Trophoblast cell (in vitro differentiated cells and primary cell): ENCODE measurements at regions not wholly inside any gene's neighbourhood (a gene's known extent, or its start where the extent isn't known, plus 50 kb on each side); places are given as distances from the start of the nearest gene placed in this dataset.

Experiments used
- DNase-seq, 2 donors: peaks; one replicate each; pipeline ENCODE4 v3.0.0-alpha.2; 2016
- H2AFZ ChIP-seq: 2 replicates; pipeline ENCODE4 v1.6.1; 2013; ENCODE audit warnings: low read length, moderate library complexity, mild to moderate bottlenecking; ENCODE audit not compliant: insufficient read depth, poor library complexity
- H2AK5ac ChIP-seq: 2 replicates; pipeline ENCODE4 v1.6.1; 2013; ENCODE audit warnings: mild to moderate bottlenecking, low read length
- H2BK120ac ChIP-seq: 2 replicates; pipeline ENCODE4 v1.6.1; 2013; ENCODE audit warnings: low read length, mild to moderate bottlenecking, moderate library complexity; ENCODE audit not compliant: insufficient read depth, poor library complexity
- H2BK12ac ChIP-seq: 2 replicates; pipeline ENCODE4 v1.6.1; 2013; ENCODE audit warnings: mild to moderate bottlenecking, low read length, moderate library complexity
- H2BK5ac ChIP-seq: 2 replicates; pipeline ENCODE4 v1.6.1; 2013; ENCODE audit warnings: low read length, low read depth, moderate library complexity, mild to moderate bottlenecking; ENCODE audit not compliant: poor library complexity
- H3K14ac ChIP-seq: 2 replicates; pipeline ENCODE4 v1.6.1; 2013; ENCODE audit warnings: mild to moderate bottlenecking, low read length
- H3K18ac ChIP-seq: 2 replicates; pipeline ENCODE4 v1.6.1; 2013; ENCODE audit warnings: mild to moderate bottlenecking, low read length
- H3K23ac ChIP-seq: 2 replicates; pipeline ENCODE4 v1.6.1; 2013; ENCODE audit warnings: low read length
- H3K27ac ChIP-seq: 2 replicates; pipeline ENCODE4 v1.5.1; 2013; ENCODE audit warnings: low read depth, mild to moderate bottlenecking, inconsistent platforms, low read length, moderate library complexity
- H3K27me3 ChIP-seq: 2 replicates; pipeline ENCODE4 v1.6.1; 2013; ENCODE audit warnings: inconsistent platforms, mild to moderate bottlenecking, low read length, moderate library complexity; ENCODE audit not compliant: insufficient read depth
- H3K36me3 ChIP-seq, 2 experiments: 1 replicate in 1 of 2; 2 replicates in 1 of 2; pipeline ENCODE4 v1.6.1; 2013; ENCODE audit warnings: low read length in 2 of 2, mild to moderate bottlenecking in 2 of 2, moderate library complexity in 1 of 2; ENCODE audit not compliant: insufficient read depth in 2 of 2, control insufficient read depth in 1 of 2
- H3K4ac ChIP-seq: 2 replicates; pipeline ENCODE4 v1.6.1; 2013; ENCODE audit warnings: low read depth, mild to moderate bottlenecking, low read length, moderate library complexity
- H3K4me1 ChIP-seq, 2 experiments: 1 replicate in 1 of 2; 2 replicates in 1 of 2; pipeline ENCODE4 v1.6.1; 2013; ENCODE audit warnings: low read length in 2 of 2, mild to moderate bottlenecking in 2 of 2, moderate library complexity in 1 of 2; ENCODE audit not compliant: insufficient read depth in 2 of 2, control insufficient read depth in 1 of 2
- H3K4me2 ChIP-seq: 2 replicates; pipeline ENCODE4 v1.6.1; 2013; ENCODE audit warnings: inconsistent platforms, mild to moderate bottlenecking, low read length, moderate library complexity
- H3K4me3 ChIP-seq: 2 replicates; pipeline ENCODE4 v1.5.1; 2013; ENCODE audit warnings: mild to moderate bottlenecking, low read depth, low read length, inconsistent platforms
- H3K79me1 ChIP-seq: one replicate; pipeline ENCODE4 v1.6.1; 2013; ENCODE audit warnings: low read length
- H3K79me2 ChIP-seq: 2 replicates; pipeline ENCODE4 v1.6.1; 2013; ENCODE audit warnings: low read length, mild to moderate bottlenecking; ENCODE audit not compliant: control insufficient read depth, insufficient read depth, poor library complexity
- H3K9ac ChIP-seq: 2 replicates; pipeline ENCODE4 v1.6.1; 2013; ENCODE audit warnings: mild to moderate bottlenecking, low read length
- H3K9me3 ChIP-seq: 2 replicates; pipeline ENCODE4 v1.6.1; 2013; ENCODE audit warnings: low read depth, mild to moderate bottlenecking, control low read depth, inconsistent platforms, low read length; ENCODE audit not compliant: insufficient read depth
- H4K12ac ChIP-seq: 2 replicates; pipeline ENCODE4 v1.6.1; 2013; ENCODE audit warnings: low read depth, mild to moderate bottlenecking, low read length, moderate library complexity
- H4K8ac ChIP-seq: 2 replicates; pipeline ENCODE4 v1.6.1; 2013; ENCODE audit warnings: low read depth, mild to moderate bottlenecking, low read length, moderate library complexity
- H4K91ac ChIP-seq: one replicate; pipeline ENCODE4 v1.6.1; 2013; ENCODE audit warnings: low read depth, mild to moderate bottlenecking, low read length, moderate library complexity
- WGBS: extraction: QIAGEN DNeasy Blood & Tissue Kit; methylation state at CpG from one replicate; pipeline ENCODE4 v1.1.7; 2013; ENCODE audit warnings: missing lambda C conversion rate; ENCODE audit not compliant: insufficient read length, insufficient coverage; ENCODE audit errors: extremely low coverage; 5-methylcytosine and 5-hydroxymethylcytosine counted together

- Histone ChIP-seq H3K18ac (no peak overlapping the region), H2BK12ac (no peak overlapping the region), H4K8ac (no peak overlapping the region), H3K36me3 (no peaks in the 10 kb centered on the region), H3K27me3 (no peaks in the 10 kb centered on the region), H4K91ac (no peak overlapping the region), H3K9ac (no peak overlapping the region), H2AK5ac (no peak overlapping the region), H4K12ac (no peak overlapping the region), H3K79me1 (peaks cover 3% of the 10 kb centered on the region), H3K9me3 (no peaks in the 10 kb centered on the region), H2BK120ac (no peak overlapping the region), H3K14ac (no peak overlapping the region), H2AFZ (no peak overlapping the region), H3K23ac (no peak overlapping the region), H3K79me2 (no peaks in the 10 kb centered on the region), H3K4me1 (peaks cover 0 to 3% of the 10 kb centered on the region in 2 experiments), H2BK5ac (no peak overlapping the region), H3K27ac (no peak overlapping the region), H3K4ac (no peak overlapping the region), H3K4me3 (no peak overlapping the region), H3K4me2 (no peak overlapping the region)
- DNase-seq, result peak in 1 of 2 donors; percentile 5
- WGBS, result 100% methylated on average over 3 of the region's 7 CpGs
Observed at GRCh38 chr2:139122711-139123158, 342.5 kb upstream of the NXPH2 start.

- Histone ChIP-seq H2AK5ac (no peak overlapping the region), H2BK120ac (no peak overlapping the region), H4K91ac (no peak overlapping the region), H3K14ac (no peak overlapping the region), H2AFZ (no peak overlapping the region), H2BK12ac (no peak overlapping the region), H3K18ac (no peak overlapping the region), H3K23ac (no peak overlapping the region), H4K12ac (no peak overlapping the region), H3K27me3 (no peaks in the 10 kb centered on the region), H3K36me3 (no peaks in the 10 kb centered on the region), H3K79me1 (no peaks in the 10 kb centered on the region), H3K4me1 (no peaks in the 10 kb centered on the region), H3K4ac (no peak overlapping the region), H3K9me3 (no peaks in the 10 kb centered on the region), H3K4me3 (no peak overlapping the region), H2BK5ac (no peak overlapping the region), H4K8ac (no peak overlapping the region), H3K9ac (no peak overlapping the region), H3K27ac (no peak overlapping the region), H3K79me2 (no peaks in the 10 kb centered on the region), H3K4me2 (no peak overlapping the region)
- no CpG with 5 or more reads among the region's 1 CpG for WGBS
- no peak for DNase-seq
Observed at GRCh38 chr2:139099721-139100120, 319.5 kb upstream of the NXPH2 start.

GRCh38 chr2:139098961-139099360 lies 318.8 kb upstream of the NXPH2 start:
- H2AK5ac ChIP-seq, result no peak overlapping the region
- H4K91ac ChIP-seq, result no peak overlapping the region
- no peaks in the 10 kb centered on the region for H3K4me1 ChIP-seq
- no peak overlapping the region for H2BK12ac ChIP-seq
- no peaks in the 10 kb centered on the region for H3K79me2 ChIP-seq
- no peaks in the 10 kb centered on the region for H3K79me1 ChIP-seq
- no peak overlapping the region for H2BK120ac ChIP-seq
- no peak overlapping the region for H3K4ac ChIP-seq
- H3K14ac ChIP-seq, result no peak overlapping the region
- no peak overlapping the region for H2BK5ac ChIP-seq
- no peak overlapping the region for H2AFZ ChIP-seq
- H3K36me3 ChIP-seq, result no peaks in the 10 kb centered on the region
- H3K9ac ChIP-seq, result no peak overlapping the region
- no CpG with 5 or more reads among the region's 2 CpGs for WGBS
- H3K4me2 ChIP-seq, result no peak overlapping the region
- no peaks in the 10 kb centered on the region for H3K9me3 ChIP-seq
- H3K23ac ChIP-seq, result no peak overlapping the region
- H4K8ac ChIP-seq, result no peak overlapping the region
- H3K4me3 ChIP-seq, result no peak overlapping the region
- H3K27ac ChIP-seq, result no peak overlapping the region
- H3K18ac ChIP-seq, result no peak overlapping the region
- DNase-seq, result no peak
- H4K12ac ChIP-seq, result no peak overlapping the region
- no peaks in the 10 kb centered on the region for H3K27me3 ChIP-seq

- Histone ChIP-seq H3K4me1 (no peaks in the 10 kb centered on the region), H3K9ac (no peak overlapping the region), H2AFZ (no peak overlapping the region), H3K27ac (no peak overlapping the region), H2BK5ac (no peak overlapping the region), H2BK120ac (no peak overlapping the region), H3K18ac (no peak overlapping the region), H3K4me2 (no peak overlapping the region), H3K23ac (no peak overlapping the region), H2BK12ac (no peak overlapping the region), H3K4me3 (no peak overlapping the region), H3K36me3 (no peaks in the 10 kb centered on the region), H4K91ac (no peak overlapping the region), H2AK5ac (no peak overlapping the region), H3K27me3 (no peaks in the 10 kb centered on the region), H4K8ac (no peak overlapping the region), H3K79me2 (no peaks in the 10 kb centered on the region), H3K79me1 (no peaks in the 10 kb centered on the region), H3K9me3 (no peaks in the 10 kb centered on the region), H4K12ac (no peak overlapping the region), H3K4ac (no peak overlapping the region), H3K14ac (no peak overlapping the region)
- DNase-seq, result no peak
Observed at GRCh38 chr2:139083121-139083520, 302.9 kb upstream of the NXPH2 start.

GRCh38 chr2:139080244-139080643 lies 300.1 kb upstream of the NXPH2 start:
- no peak overlapping the region for H3K18ac ChIP-seq
- H3K23ac ChIP-seq, result no peak overlapping the region
- no peak overlapping the region for H2AK5ac ChIP-seq
- H3K36me3 ChIP-seq, result no peaks in the 10 kb centered on the region
- no peaks in the 10 kb centered on the region for H3K27me3 ChIP-seq
- H3K9me3 ChIP-seq, result no peaks in the 10 kb centered on the region
- H3K27ac ChIP-seq, result no peak overlapping the region
- no peak overlapping the region for H3K4me2 ChIP-seq
- no peak overlapping the region for H2BK12ac ChIP-seq
- no peak overlapping the region for H3K4me3 ChIP-seq
- no peak overlapping the region for H4K12ac ChIP-seq
- no peak overlapping the region for H3K4ac ChIP-seq
- H3K4me1 ChIP-seq, result no peaks in the 10 kb centered on the region
- DNase-seq, result no peak
- no peak overlapping the region for H2AFZ ChIP-seq
- H3K9ac ChIP-seq, result no peak overlapping the region
- no peak overlapping the region for H3K14ac ChIP-seq
- no peak overlapping the region for H2BK120ac ChIP-seq
- no peak overlapping the region for H4K91ac ChIP-seq
- H3K79me2 ChIP-seq, result no peaks in the 10 kb centered on the region
- H4K8ac ChIP-seq, result no peak overlapping the region
- H2BK5ac ChIP-seq, result no peak overlapping the region
- H3K79me1 ChIP-seq, result no peaks in the 10 kb centered on the region
